CD4-positive, alpha-beta T cell (primary cell): ENCODE measurements at regions not wholly inside any gene's neighbourhood (a gene's known extent, or its start where the extent isn't known, plus 50 kb on each side); places are given as distances from the start of the nearest gene placed in this dataset.

ENCODE experiments used
- ATAC-seq: fragments of 200-7000 bp; cut with Tn5 transposase; one replicate; pipeline ENCODE4 v1.10.0; 2022; ENCODE audit warnings: mild to moderate bottlenecking; ENCODE audit not compliant: poor library complexity
- CTCF ChIA-PET: fragments of 350-600 bp; sonication (Branson Sonifier 250); formaldehyde crosslinking; loops from one replicate; lab custom pipeline; 2021; ENCODE audit warnings: antibody characterized with exemption, inconsistent platforms; lab: Charles Lee
- POLR2A ChIA-PET: fragments of 350-600 bp; sonication (Branson Sonifier 250); formaldehyde crosslinking; loops from one replicate; lab custom pipeline; 2021; ENCODE audit warnings: antibody characterized with exemption, inconsistent platforms; lab: Charles Lee
- DNase-seq, 14 experiments: peaks; one replicate each; pipeline ENCODE4 v3.0.0-alpha.2; 2013 to 2020; ENCODE audit warnings: mixed read lengths in 2 of 14
- H3K27ac ChIP-seq, 2 donors: one replicate each; pipeline versions ENCODE4 v1.5.1 to v1.7.0; 2013; ENCODE audit warnings: low read length in 2 of 2, low read depth in 1 of 2, mild to moderate bottlenecking in 1 of 2
- H3K27me3 ChIP-seq, 2 experiments: 1 replicate in 1 of 2; 2 replicates in 1 of 2; pipeline versions ENCODE4 v1.6.1 to v1.7.0; 2013; ENCODE audit warnings: low read length in 2 of 2, control low read depth in 1 of 2, mild to moderate bottlenecking in 1 of 2, moderate library complexity in 1 of 2; ENCODE audit not compliant: insufficient read depth in 2 of 2, control insufficient read depth in 1 of 2
- H3K36me3 ChIP-seq: one replicate; pipeline ENCODE4 v1.6.1; 2013; ENCODE audit warnings: low read length, control low read depth; ENCODE audit not compliant: insufficient read depth
- H3K4me1 ChIP-seq: one replicate; pipeline ENCODE4 v1.6.1; 2013; ENCODE audit warnings: low read length, control low read depth; ENCODE audit not compliant: insufficient read depth
- H3K4me3 ChIP-seq: one replicate; pipeline ENCODE4 v1.5.1; 2013; ENCODE audit warnings: mild to moderate bottlenecking, low read length, moderate library complexity
- H3K9me3 ChIP-seq, 2 experiments: 1 replicate in 1 of 2; 2 replicates in 1 of 2; pipeline versions ENCODE4 v1.6.1 to v1.7.0; 2013; ENCODE audit warnings: low read length in 2 of 2, mild to moderate bottlenecking in 2 of 2, control low read depth in 1 of 2, moderate library complexity in 1 of 2; ENCODE audit not compliant: control insufficient read depth in 1 of 2, insufficient read depth in 1 of 2
- H3K27ac Mint-ChIP-seq: one replicate; pipeline ENCODE4 v1.8.0; 2020; ENCODE audit warnings: mixed read lengths
- H3K27me3 Mint-ChIP-seq: one replicate; pipeline ENCODE4 v1.8.0; 2021; ENCODE audit warnings: mixed read lengths
- H3K36me3 Mint-ChIP-seq: one replicate; pipeline ENCODE4 v1.8.0; 2021; ENCODE audit warnings: low read depth, mixed read lengths
- H3K4me1 Mint-ChIP-seq: one replicate; pipeline ENCODE4 v1.8.0; 2021; ENCODE audit warnings: low read depth, mixed read lengths
- H3K4me3 Mint-ChIP-seq: one replicate; pipeline ENCODE4 v1.8.0; 2020; ENCODE audit warnings: mild to moderate bottlenecking, mixed read lengths
- H3K9me3 Mint-ChIP-seq: one replicate; pipeline ENCODE4 v1.8.0; 2020; ENCODE audit warnings: mixed read lengths
- CTCF ChIP-seq: fragments of 200-600 bp; IDR thresholded peaks from one replicate; pipeline ENCODE4 v1.8.0; 2022; ENCODE audit warnings: antibody characterized with exemption, mild to moderate bottlenecking
- intact Hi-C, 2 experiments: fragments of 100-400 bp; cut with DNase I in 1 of 2; cut with micrococcal nuclease in 1 of 2; formaldehyde crosslinking; loops; one replicate each; pipeline versions ENCODE4 v1.15.1 to v1.9.0; 2023 to 2025; cut with DNase I, micrococcal nuclease

- Mint-ChIP-seq H3K36me3 (no peaks in the 10 kb centered on the region), H3K9me3 (no peaks in the 10 kb centered on the region), H3K4me1 (peaks cover 12% of the 10 kb centered on the region), H3K4me3 (no peak overlapping the region), H3K27me3 (peaks cover 2% of the 10 kb centered on the region), H3K27ac (no peak overlapping the region)
- no peak for TF ChIP-seq CTCF
- no peaks in the 10 kb centered on the region for H3K36me3 ChIP-seq
- peaks cover 2% of the 10 kb centered on the region for H3K4me1 ChIP-seq
- ATAC-seq (no peak), DNase-seq (no peak)
- H3K9me3 ChIP-seq = peaks cover 0 to 3% of the 10 kb centered on the region in 2 experiments
- H3K27ac ChIP-seq = no peak overlapping the region
- no peak overlapping the region for H3K4me3 ChIP-seq
- no peaks in the 10 kb centered on the region for H3K27me3 ChIP-seq
- ChIA-PET CTCF (no interaction called here), POLR2A (no interaction called here)
- intact Hi-C loops = no loop called here
Measured at GRCh38 chr4:122671919-122672490, 51.1 kb upstream of the IL21 start.

GRCh38 chr4:122673252-122673651 lies 52.4 kb upstream of the IL21 start:
- Mint-ChIP-seq H3K4me3 (no peak overlapping the region), H3K27ac (no peak overlapping the region), H3K4me1 (peaks cover 12% of the 10 kb centered on the region), H3K9me3 (no peaks in the 10 kb centered on the region), H3K36me3 (no peaks in the 10 kb centered on the region), H3K27me3 (peaks cover 5% of the 10 kb centered on the region)
- peaks cover 2% of the 10 kb centered on the region for H3K4me1 ChIP-seq
- no peak for TF ChIP-seq CTCF
- peaks cover 0 to 3% of the 10 kb centered on the region in 2 experiments for H3K9me3 ChIP-seq
- POLR2A ChIA-PET = no interaction called here
- intact Hi-C loops = no loop called here
- CTCF ChIA-PET = no interaction called here
- DNase-seq (no peak), ATAC-seq (no peak)
- H3K36me3 ChIP-seq = no peaks in the 10 kb centered on the region
- no peaks in the 10 kb centered on the region for H3K27me3 ChIP-seq
- no peak overlapping the region for H3K4me3 ChIP-seq
- no peak overlapping the region for H3K27ac ChIP-seq

DNA sequence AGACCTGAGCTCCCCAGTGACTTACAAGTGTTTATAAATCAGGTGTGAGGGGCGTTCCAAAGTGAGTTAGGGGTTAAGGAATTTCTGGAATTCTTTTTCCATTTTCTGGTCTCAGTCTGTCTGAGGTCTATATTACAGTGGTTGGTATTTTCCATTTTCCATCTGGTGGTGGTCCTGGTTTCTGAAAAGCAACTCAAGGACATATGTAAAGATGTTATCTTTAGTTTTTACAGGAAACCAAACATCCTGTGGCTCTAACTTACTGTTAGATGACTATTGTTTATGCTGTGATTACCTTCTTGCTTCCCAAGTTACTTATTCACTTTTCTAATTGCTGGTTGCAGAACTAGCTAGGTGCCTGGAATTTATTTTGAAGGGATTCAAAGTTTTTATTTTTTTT lies 53.5 kb upstream of the IL21 start:
- no peaks in the 10 kb centered on the region for H3K27me3 ChIP-seq
- DNase-seq (no peak), ATAC-seq (no peak)
- H3K36me3 ChIP-seq = no peaks in the 10 kb centered on the region
- TF ChIP-seq CTCF = no peak
- no peaks in the 10 kb centered on the region for H3K36me3 Mint-ChIP-seq
- H3K27me3 Mint-ChIP-seq = peaks cover 14% of the 10 kb centered on the region
- intact Hi-C loops = no loop called here
- ChIA-PET CTCF (no interaction called here), POLR2A (no interaction called here)
- peaks cover 0 to 3% of the 10 kb centered on the region in 2 experiments for H3K9me3 ChIP-seq
- H3K4me3 Mint-ChIP-seq = no peak overlapping the region
- H3K27ac Mint-ChIP-seq = no peak overlapping the region
- H3K27ac ChIP-seq = no peak overlapping the region
- peaks cover 2% of the 10 kb centered on the region for H3K4me1 ChIP-seq
- H3K4me1 Mint-ChIP-seq = peaks cover 12% of the 10 kb centered on the region
- H3K4me3 ChIP-seq = no peak overlapping the region
- no peaks in the 10 kb centered on the region for H3K9me3 Mint-ChIP-seq
